Epithelial cell of proximal tubule (primary cell): ENCODE measurements at regions not wholly inside any gene's neighbourhood (a gene's known extent, or its start where the extent isn't known, plus 50 kb on each side); places are given as distances from the start of the nearest gene placed in this dataset.
A peak's percentile ranks its signal among the peaks of the same experiment; 100 is the strongest.

Experiments
- DNase-seq: peaks from one replicate; pipeline ENCODE4 v3.0.0-alpha.2; 2011; ENCODE audit warnings: low read depth
- H3K4me3 ChIP-seq: 2 replicates; pipeline ENCODE4 v1.5.1; 2011; ENCODE audit warnings: low read depth, mild to moderate bottlenecking, low read length
- CTCF ChIP-seq: conservative IDR thresholded peaks from 2 replicates; pipeline ENCODE4 v1.5.1; 2012; ENCODE audit warnings: low read depth, mild to moderate bottlenecking, low read length

- DNase-seq: no peak
Measured at GRCh38 chr15:99921101-99921500, 187.9 kb upstream of the LYSMD4 start.

GRCh38 chr15:99918072-99918471 is 184.8 kb upstream of the LYSMD4 start:
- no peak overlapping the region for H3K4me3 ChIP-seq
- no peak for TF ChIP-seq CTCF
- no peak for DNase-seq

More at GRCh38 chr15:99921101-99921500, 187.9 kb upstream of the LYSMD4 start:
- H3K4me3 ChIP-seq: no peak overlapping the region
- TF ChIP-seq CTCF: no peak

GRCh38 chr15:99917252-99917651 is 184.0 kb upstream of the LYSMD4 start:
- no peak overlapping the region for H3K4me3 ChIP-seq
- no peak for TF ChIP-seq CTCF
- DNase-seq: no peak

- no peak for DNase-seq
- no peak overlapping the region for H3K4me3 ChIP-seq
- no peak for TF ChIP-seq CTCF
Measured at GRCh38 chr15:99916668-99917223, 183.5 kb upstream of the LYSMD4 start.

GRCh38 chr15:99914723-99915122 is 181.5 kb upstream of the LYSMD4 start:
- DNase-seq: no peak
- no peak overlapping the region for H3K4me3 ChIP-seq
- TF ChIP-seq CTCF: no peak

GRCh38 chr15:99911816-99912215 is 178.6 kb upstream of the LYSMD4 start:
- DNase-seq: no peak
- TF ChIP-seq CTCF: no peak

GRCh38 chr15:99909592-99910295 is 176.5 kb upstream of the LYSMD4 start:
- no peak overlapping the region for H3K4me3 ChIP-seq
- peak; percentile 33 for TF ChIP-seq CTCF
- no peak for DNase-seq

More at GRCh38 chr15:99911816-99912215, 178.6 kb upstream of the LYSMD4 start:
- no peak overlapping the region for H3K4me3 ChIP-seq
